HG03439 (cell line): ENCODE measurements at regions not wholly inside any gene's neighbourhood (a gene's known extent, or its start where the extent isn't known, plus 50 kb on each side); places are given as distances from the start of the nearest gene placed in this dataset.

Source experiments
- ATAC-seq: cut with Tn5 transposase; IDR thresholded peaks from one replicate; pipeline ENCODE4 v1.9.1; 2021; ENCODE audit warnings: mild to moderate bottlenecking, moderate library complexity; ENCODE audit not compliant: unreplicated experiment

DNA sequence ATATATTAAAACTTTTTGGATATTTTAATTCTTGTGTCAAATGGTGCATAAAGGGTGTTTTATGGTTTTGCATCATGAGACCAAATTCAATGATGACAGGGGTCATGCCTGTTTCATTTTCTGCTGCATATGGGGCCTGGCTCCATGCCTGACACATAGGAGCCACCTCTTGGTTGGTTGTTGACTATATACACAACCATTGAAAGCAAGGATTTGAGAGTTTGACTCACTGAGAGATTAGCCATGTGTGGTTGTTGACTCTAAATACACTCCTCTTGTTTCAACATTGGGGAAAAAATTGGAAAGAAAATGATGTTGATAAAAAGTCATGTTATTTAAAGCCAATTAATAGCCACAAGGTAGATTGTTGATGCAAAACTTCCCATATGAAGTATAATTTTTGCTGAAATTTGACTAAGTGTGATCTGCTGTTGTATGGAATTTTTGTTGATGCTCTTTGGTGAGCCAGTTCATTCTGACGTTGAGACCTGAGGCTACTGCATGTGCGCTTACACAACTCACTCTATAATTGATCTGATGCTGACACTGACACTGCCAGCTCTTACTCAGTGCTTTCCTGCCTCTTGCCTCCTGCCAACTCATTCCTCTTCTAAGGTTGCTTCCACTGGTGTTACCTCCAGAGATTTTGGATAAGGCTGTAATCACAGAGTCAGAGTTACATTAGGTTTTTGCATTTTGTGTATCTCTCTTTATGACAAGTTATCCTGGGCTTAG is 446.2 kb upstream of the SLC14A2 start:
- no peak for ATAC-seq

DNA sequence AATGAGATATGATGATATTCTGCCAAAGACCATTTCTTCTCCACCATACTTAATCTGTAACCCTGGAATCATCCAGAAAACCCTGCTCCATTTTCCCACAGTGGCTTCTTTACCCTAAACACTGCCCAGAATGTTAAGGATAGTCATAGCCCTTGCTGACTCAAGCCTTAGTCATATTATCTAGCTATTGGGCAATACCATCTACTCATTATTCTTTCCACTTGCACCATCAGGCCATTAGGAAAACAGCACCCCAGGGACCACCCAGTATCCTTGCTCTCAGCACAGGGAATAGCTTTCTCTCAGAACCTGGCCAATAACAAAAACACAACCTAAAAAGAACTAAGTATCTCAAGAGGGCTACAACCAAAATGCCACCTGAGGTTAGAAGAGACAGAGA is 445.7 kb upstream of the SLC14A2 start:
- ATAC-seq, result no peak

DNA sequence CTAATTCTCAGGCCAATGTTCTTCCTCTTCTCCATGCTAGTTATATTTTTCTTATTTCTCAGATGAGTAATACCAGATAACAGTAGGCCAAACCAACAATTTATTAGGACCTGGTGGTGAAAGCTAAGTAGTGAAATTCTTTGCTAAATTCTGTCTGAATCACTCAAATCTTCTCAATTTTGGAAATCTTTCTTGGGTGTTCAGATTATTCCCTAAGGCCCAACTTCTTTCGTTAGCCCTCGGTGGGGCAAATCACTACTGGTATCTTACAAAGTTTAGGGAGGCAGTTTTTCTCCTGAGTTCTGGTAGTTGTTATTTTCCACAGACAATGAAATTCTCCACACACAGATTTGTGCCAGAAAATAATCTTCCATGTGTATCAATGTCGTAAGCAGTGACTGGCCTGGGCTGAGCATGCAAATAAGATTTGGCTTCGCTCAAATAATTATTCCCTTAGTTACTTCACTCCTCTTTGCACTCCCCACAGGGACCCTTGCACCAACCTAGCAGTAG is 443.5 kb upstream of the SLC14A2 start:
- ATAC-seq, result no peak

DNA sequence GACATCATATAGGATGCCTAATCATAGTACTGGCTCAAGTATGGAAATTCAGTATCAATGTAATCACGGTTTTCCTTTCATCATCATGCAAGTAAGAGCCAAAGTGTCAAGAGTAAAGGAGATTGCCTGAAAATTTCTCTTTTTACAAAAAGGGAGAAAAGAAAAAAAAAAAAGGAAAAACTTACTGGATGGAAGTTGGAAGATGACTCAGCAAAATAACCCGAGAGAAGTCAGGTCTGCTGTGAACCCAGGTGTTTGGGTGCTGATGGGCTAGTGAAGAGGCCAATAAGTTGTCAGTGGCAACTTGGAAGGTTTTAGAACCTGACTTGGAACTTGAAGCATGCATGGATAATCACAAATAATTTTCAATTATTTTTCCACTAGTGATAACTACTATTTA is 441.9 kb upstream of the SLC14A2 start:
- ATAC-seq, result no peak

GRCh38 chr18:45173799-45174519 is 441.3 kb upstream of the SLC14A2 start:
- ATAC-seq, result no peak

GRCh38 chr18:45174629-45175136 is 440.6 kb upstream of the SLC14A2 start:
- no peak for ATAC-seq

GRCh38 chr18:45175511-45175910 is 439.8 kb upstream of the SLC14A2 start:
- ATAC-seq, result no peak

- ATAC-seq, result no peak
Measured at GRCh38 chr18:45186832-45187231, 428.4 kb upstream of the SLC14A2 start.

GRCh38 chr18:45191795-45192194 is 423.5 kb upstream of the SLC14A2 start:
- no peak for ATAC-seq

DNA sequence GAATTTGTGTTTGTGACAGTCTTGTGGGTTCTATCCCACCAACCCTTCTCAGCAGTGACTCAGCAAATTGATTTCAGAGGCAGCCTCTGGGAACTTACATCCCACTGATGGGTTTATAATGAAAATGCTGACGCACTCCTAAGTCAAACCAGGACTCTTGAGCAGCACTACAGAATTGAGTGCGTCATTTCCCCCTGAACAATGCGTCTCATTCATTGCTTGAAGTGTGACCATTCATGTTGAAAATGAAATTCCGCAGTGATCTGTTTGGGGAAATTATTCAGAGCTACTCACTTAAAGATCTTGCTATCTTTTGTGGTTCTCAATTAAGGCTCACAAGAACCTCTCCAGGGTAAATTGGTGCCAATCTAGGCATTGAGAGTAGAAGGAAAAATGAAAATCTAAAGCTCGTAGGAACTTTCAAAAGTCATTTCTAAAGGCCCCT is 417.7 kb upstream of the SLC14A2 start:
- peak; percentile 97 for ATAC-seq

- no peak for ATAC-seq
Measured at GRCh38 chr18:45198526-45198925, 416.8 kb upstream of the SLC14A2 start.

DNA sequence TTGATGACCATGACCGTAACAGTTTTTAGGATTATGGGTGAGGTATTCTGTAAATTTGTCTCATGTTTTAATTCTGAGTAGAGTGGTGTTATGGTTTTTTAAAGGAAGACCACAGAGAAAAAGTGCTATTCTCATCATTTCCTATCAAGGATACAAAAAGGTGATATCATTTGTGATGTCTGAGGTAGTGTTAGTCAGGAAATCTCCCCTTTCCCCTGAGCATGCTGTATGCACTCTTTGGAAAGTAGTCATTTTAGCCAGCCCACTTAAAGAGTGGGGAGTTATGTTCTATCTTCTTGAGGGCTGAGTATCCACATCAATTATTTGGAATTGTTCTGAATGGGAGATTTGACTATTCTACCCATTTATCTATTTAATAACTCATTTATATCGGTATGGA is 414.2 kb upstream of the SLC14A2 start:
- no peak for ATAC-seq

DNA sequence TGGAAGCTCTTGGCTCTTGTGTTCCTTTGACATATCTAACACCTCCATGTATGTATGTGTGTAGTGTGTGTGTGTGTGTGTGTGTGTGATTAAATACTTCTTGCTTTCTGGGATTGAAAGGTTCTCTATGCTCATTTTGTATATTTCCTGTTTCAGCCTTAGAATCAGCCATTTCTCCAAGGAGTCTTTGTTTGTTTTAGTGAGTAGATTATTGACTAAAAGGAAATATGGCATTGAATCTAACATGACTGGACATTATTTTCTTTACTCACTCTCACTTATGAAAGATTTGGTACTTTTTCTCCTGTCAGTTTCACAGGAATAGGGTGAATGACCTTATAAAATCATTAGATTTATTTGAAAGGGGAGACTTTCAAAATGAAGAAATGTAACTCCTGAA is 413.8 kb upstream of the SLC14A2 start:
- no peak for ATAC-seq

- ATAC-seq, result no peak
Measured at GRCh38 chr18:45202061-45202460, 413.2 kb upstream of the SLC14A2 start.

- no peak for ATAC-seq
Measured at GRCh38 chr18:45203677-45204076, 411.6 kb upstream of the SLC14A2 start.

- ATAC-seq, result no peak
Measured at GRCh38 chr18:45207328-45207727, 407.9 kb upstream of the SLC14A2 start.

DNA sequence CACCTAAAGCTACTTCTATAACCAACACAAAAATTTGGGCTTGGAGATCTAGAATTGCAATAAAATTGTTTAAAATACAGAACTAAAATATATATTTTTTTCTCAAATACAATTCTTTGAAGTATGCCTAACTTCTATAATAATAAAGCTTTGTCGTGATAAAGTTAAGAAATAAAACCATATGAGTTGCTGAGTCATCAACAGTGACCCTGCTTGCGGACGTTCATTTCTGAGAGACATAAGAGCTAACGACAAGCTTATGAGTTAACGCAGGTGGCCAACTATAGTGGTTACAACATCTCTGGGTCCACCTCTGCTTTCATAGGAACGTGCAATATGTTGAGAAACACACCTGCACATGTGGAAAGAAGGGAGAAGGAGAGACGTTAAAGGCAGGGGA is 407.1 kb upstream of the SLC14A2 start:
- ATAC-seq, result no peak

GRCh38 chr18:45212181-45213039 is 402.9 kb upstream of the SLC14A2 start:
- ATAC-seq, result peak; percentile 98

- ATAC-seq, result no peak
Measured at GRCh38 chr18:45213040-45213333, 402.3 kb upstream of the SLC14A2 start.

DNA sequence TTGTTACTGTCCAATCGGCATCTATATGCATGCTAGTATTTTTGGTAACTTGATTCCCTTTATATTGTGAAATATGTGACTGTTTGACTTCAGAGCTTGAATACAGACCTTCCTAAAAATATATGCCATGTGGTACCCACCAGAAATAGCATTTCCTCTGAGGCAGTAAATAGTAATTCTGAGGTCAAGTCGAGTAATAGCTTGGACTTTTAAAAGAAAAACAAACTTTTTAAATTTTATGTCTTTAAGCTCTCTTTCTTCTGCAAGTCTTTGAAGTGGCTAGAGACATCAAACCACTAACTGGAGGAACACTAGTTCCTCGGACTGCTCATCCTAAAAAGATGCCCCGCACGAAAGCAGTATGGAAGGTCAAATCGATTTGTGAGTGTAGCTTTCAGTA is 396.8 kb upstream of the SLC14A2 start:
- no peak for ATAC-seq

- no peak for ATAC-seq
Measured at GRCh38 chr18:45221363-45221762, 393.9 kb upstream of the SLC14A2 start.
